GM23338 (cell line): ENCODE measurements at regions not wholly inside any gene's neighbourhood (a gene's known extent, or its start where the extent isn't known, plus 50 kb on each side); places are given as distances from the start of the nearest gene placed in this dataset.

Experiments used
- ATAC-seq: fragments of 200-7000 bp; cut with Tn5 transposase; 3 replicates; pipeline ENCODE4 v1.9.1; 2020
- DNase-seq: peaks from one replicate; pipeline ENCODE4 v3.0.0-alpha.2; 2015; ENCODE audit warnings: low spot score
- H2AFZ ChIP-seq: fragments of 200-600 bp; sonication (generic); 2 replicates; pipeline ENCODE4 v1.8.0; 2016; ENCODE audit warnings: antibody characterized with exemption, mild to moderate bottlenecking, moderate library complexity
- H3F3A ChIP-seq: fragments of 200-600 bp; sonication (generic); replicated peaks from 2 replicates; pipeline ENCODE4 v1.8.0; 2017; ENCODE audit warnings: antibody characterized with exemption, mixed run types, low read depth
- H3K27ac ChIP-seq: fragments of 200-600 bp; sonication (generic); 2 replicates; pipeline ENCODE4 v1.6.1; 2016; ENCODE audit warnings: low read depth
- H3K27me3 ChIP-seq: fragments of 200-600 bp; sonication (generic); 2 replicates; pipeline ENCODE4 v1.8.0; 2016; ENCODE audit warnings: mild to moderate bottlenecking, mixed run types, moderate library complexity; ENCODE audit not compliant: insufficient read depth
- H3K36me3 ChIP-seq: fragments of 200-600 bp; sonication (generic); 2 replicates; pipeline ENCODE4 v1.8.0; 2016; ENCODE audit warnings: mild to moderate bottlenecking; ENCODE audit not compliant: insufficient read depth
- H3K4me1 ChIP-seq: fragments of 200-600 bp; sonication (generic); 2 replicates; pipeline ENCODE4 v1.8.0; 2016; ENCODE audit warnings: mild to moderate bottlenecking, moderate library complexity; ENCODE audit not compliant: insufficient read depth
- H3K4me2 ChIP-seq: fragments of 200-600 bp; sonication (generic); 2 replicates; pipeline ENCODE4 v1.7.1; 2017; ENCODE audit warnings: mixed run types
- H3K4me3 ChIP-seq: fragments of 200-600 bp; sonication (generic); 2 replicates; pipeline ENCODE4 v1.6.1; 2016; ENCODE audit warnings: mixed run types
- H3K79me2 ChIP-seq: fragments of 200-600 bp; sonication (generic); replicated peaks from 2 replicates; pipeline ENCODE4 v1.8.0; 2017; ENCODE audit warnings: mild to moderate bottlenecking; ENCODE audit not compliant: insufficient read depth
- H3K9me2 ChIP-seq: fragments of 200-600 bp; sonication (generic); 2 replicates; pipeline ENCODE4 v1.8.0; 2017; ENCODE audit not compliant: insufficient read depth
- H4K20me1 ChIP-seq: fragments of 200-600 bp; sonication (generic); replicated peaks from 2 replicates; pipeline ENCODE4 v1.8.0; 2017; ENCODE audit warnings: mild to moderate bottlenecking; ENCODE audit not compliant: insufficient read depth
- H3K27ac Mint-ChIP-seq: 2 replicates; pipeline ENCODE4 v1.8.0; 2020; ENCODE audit warnings: inconsistent platforms, mild to moderate bottlenecking, moderate library complexity, mixed read lengths
- H3K27me3 Mint-ChIP-seq: 3 replicates; pipeline ENCODE4 v1.8.0; 2022; ENCODE audit warnings: low read depth, mild to moderate bottlenecking, moderate library complexity, mixed read lengths, inconsistent platforms; ENCODE audit not compliant: insufficient read depth, poor library complexity
- H3K36me3 Mint-ChIP-seq: 3 replicates; pipeline ENCODE4 v1.8.0; 2021; ENCODE audit warnings: low read depth, mild to moderate bottlenecking, inconsistent platforms, moderate library complexity, mixed read lengths
- H3K4me1 Mint-ChIP-seq: 3 replicates; pipeline ENCODE4 v1.8.0; 2020; ENCODE audit warnings: mild to moderate bottlenecking, inconsistent platforms, mixed read lengths
- H3K4me3 Mint-ChIP-seq: 3 replicates; pipeline ENCODE4 v1.8.0; 2021; ENCODE audit warnings: moderate library complexity, mild to moderate bottlenecking, inconsistent platforms, mixed read lengths
- H3K9me3 Mint-ChIP-seq: 3 replicates; pipeline ENCODE4 v1.8.0; 2020; ENCODE audit warnings: moderate library complexity, mild to moderate bottlenecking, inconsistent platforms, mixed read lengths
- CREB1 ChIP-seq: fragments of 250-450 bp; sonication (Bioruptor Pico); IDR thresholded peaks from 2 replicates; pipeline ENCODE4 v1.5.0; 2020; ENCODE audit warnings: low read depth, mild to moderate bottlenecking, moderate library complexity
- ETS1 ChIP-seq: IDR thresholded peaks from 2 replicates; pipeline ENCODE4 v1.6.1; 2016; ENCODE audit warnings: antibody characterized with exemption
- JUNB ChIP-seq: IDR thresholded peaks from one replicate; pipeline ENCODE4 v1.6.1; 2016; ENCODE audit warnings: antibody characterized with exemption; ENCODE audit not compliant: unreplicated experiment
- NANOG ChIP-seq: IDR thresholded peaks from 2 replicates; pipeline ENCODE4 v1.6.1; 2016; ENCODE audit warnings: antibody characterized with exemption, borderline replicate concordance
- POLR2AphosphoS5 ChIP-seq: IDR thresholded peaks from 2 replicates; pipeline ENCODE4 v1.6.1; 2016; ENCODE audit warnings: antibody characterized with exemption, low read depth
- STAT1 ChIP-seq: IDR thresholded peaks from one replicate; pipeline ENCODE4 v1.6.1; 2016; ENCODE audit warnings: antibody characterized with exemption; ENCODE audit not compliant: unreplicated experiment
- ZNF462 ChIP-seq: fragments of 250-450 bp; sonication (Bioruptor Pico); IDR thresholded peaks from 2 replicates; pipeline ENCODE4 v1.5.0; 2020; ENCODE audit warnings: mild to moderate bottlenecking, moderate library complexity

DNA sequence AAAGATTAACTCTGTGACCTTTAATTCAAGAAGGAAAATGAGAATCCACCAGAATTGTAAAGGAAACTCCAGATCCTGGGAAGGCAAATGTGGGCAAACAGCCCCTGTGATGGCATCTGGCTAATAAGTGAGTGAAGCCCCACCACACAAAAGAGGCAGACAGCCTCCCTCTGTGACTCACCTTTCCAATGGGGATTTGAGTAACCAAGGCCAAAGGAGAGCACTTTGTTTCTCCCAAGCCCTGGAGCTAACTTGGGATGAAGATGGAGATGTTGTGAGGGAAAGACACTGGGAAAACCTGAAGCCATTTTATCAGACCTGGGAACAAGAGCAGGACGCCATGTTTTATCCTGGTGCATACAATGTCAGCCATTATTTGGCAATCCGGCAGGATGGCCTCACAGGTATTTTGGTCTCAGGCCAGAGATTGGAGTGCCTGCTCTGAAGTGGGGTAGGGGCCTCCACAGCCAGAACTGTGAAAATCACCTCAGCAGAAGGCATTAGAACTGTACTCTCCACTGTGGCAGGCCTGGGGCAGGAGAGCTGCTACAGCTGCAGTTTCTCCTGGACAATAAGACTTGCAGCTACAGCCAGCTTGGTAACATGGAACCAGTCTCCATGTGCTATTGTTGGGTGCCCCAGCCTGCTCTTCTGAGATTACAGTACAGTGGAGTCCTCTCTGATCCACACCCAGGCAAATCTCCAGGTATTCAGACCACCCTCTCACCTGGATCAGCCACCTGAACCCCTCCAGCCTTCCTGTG lies 96.6 kb upstream of the PCED1B start (continued):
- no peak for TF ChIP-seq CREB1
- no peak for TF ChIP-seq JUNB
- TF ChIP-seq ETS1 = no peak
- TF ChIP-seq ZNF462 (CRISPR knock-in tag) = no peak
- no peak for TF ChIP-seq POLR2AphosphoS5

- Histone ChIP-seq H3K9me2 (peaks cover under 1% of the 10 kb centered on the region; the same call in 1 of the 2 replicates), H3K27me3 (no peaks in the 10 kb centered on the region), H3K4me3 (no peak overlapping the region), H3K4me1 (no peaks in the 10 kb centered on the region; the same call in 1 of the 2 replicates), H3K36me3 (no peaks in the 10 kb centered on the region), H4K20me1 (no peaks in the 10 kb centered on the region), H3K4me2 (no peak overlapping the region), H3K79me2 (no peaks in the 10 kb centered on the region), H2AFZ (peak overlapping the region; percentile 90), H3K27ac (no peak overlapping the region), H3F3A (no peaks in the 10 kb centered on the region)
- peaks cover 5% of the 10 kb centered on the region for H3K4me1 Mint-ChIP-seq
- H3K4me3 Mint-ChIP-seq = no peak overlapping the region
- H3K9me3 Mint-ChIP-seq = peaks cover 7% of the 10 kb centered on the region
- no peaks in the 10 kb centered on the region for H3K36me3 Mint-ChIP-seq
- peaks cover 6% of the 10 kb centered on the region for H3K27me3 Mint-ChIP-seq
- ATAC-seq (no peak; the same call in 2 of the 3 replicates), DNase-seq (no peak)
- H3K27ac Mint-ChIP-seq = no peak overlapping the region
- TF ChIP-seq STAT1 (no peak), CREB1 (no peak), NANOG (no peak), ZNF462 (CRISPR knock-in tag) (no peak)
Measured at GRCh38 chr12:46983393-46983793, 96.0 kb upstream of the PCED1B start.
